Astrocyte (in vitro differentiated cells and primary cell): ENCODE measurements at regions not wholly inside any gene's neighbourhood (a gene's known extent, or its start where the extent isn't known, plus 50 kb on each side); places are given as distances from the start of the nearest gene placed in this dataset.

Source experiments
- DNase-seq: peaks from one replicate; pipeline ENCODE4 v3.0.0-alpha.2; 2010; ENCODE audit warnings: low read depth
- FAIRE-seq: peaks from 2 replicates; lab custom pipeline; 2011; peaks lifted over from hg19 to GRCh38; lab: Jason Lieb, UNC
- H2AFZ ChIP-seq: 2 replicates; pipeline ENCODE4 v1.6.0; 2012; ENCODE audit warnings: low read depth, low read length, inconsistent platforms
- H3K27ac ChIP-seq: 2 replicates; pipeline ENCODE4 v1.5.1; 2011; ENCODE audit warnings: low read depth, low read length, inconsistent platforms
- H3K27me3 ChIP-seq: 2 replicates; pipeline ENCODE4 v1.6.0; 2011; ENCODE audit warnings: low read length, inconsistent platforms; ENCODE audit not compliant: insufficient read depth
- H3K36me3 ChIP-seq: 2 replicates; pipeline ENCODE4 v1.5.1; 2011; ENCODE audit warnings: low read length, inconsistent platforms; ENCODE audit not compliant: insufficient read depth
- H3K4me1 ChIP-seq: 2 replicates; pipeline ENCODE4 v1.5.1; 2011; ENCODE audit warnings: low read length, inconsistent platforms; ENCODE audit not compliant: insufficient read depth
- H3K4me2 ChIP-seq: 2 replicates; pipeline ENCODE4 v1.6.0; 2012; ENCODE audit warnings: low read length, inconsistent platforms
- H3K4me3 ChIP-seq: 2 replicates; pipeline ENCODE4 v1.5.1; 2011; ENCODE audit warnings: low read depth, mild to moderate bottlenecking, low read length, inconsistent platforms; ENCODE audit not compliant: insufficient read depth
- H3K79me2 ChIP-seq: 2 replicates; pipeline ENCODE4 v1.6.0; 2012; ENCODE audit warnings: mild to moderate bottlenecking, low read length, inconsistent platforms; ENCODE audit not compliant: insufficient read depth
- H3K9ac ChIP-seq: 2 replicates; pipeline ENCODE4 v1.6.0; 2012; ENCODE audit warnings: mild to moderate bottlenecking, low read length, inconsistent platforms
- H3K9me3 ChIP-seq: 2 replicates; pipeline ENCODE4 v1.5.1; 2012; ENCODE audit warnings: low read depth, mild to moderate bottlenecking, low read length, inconsistent platforms; ENCODE audit not compliant: insufficient read depth
- H4K20me1 ChIP-seq: 2 replicates; pipeline ENCODE4 v1.6.0; 2012; ENCODE audit warnings: low read length, inconsistent platforms; ENCODE audit not compliant: insufficient read depth
- H3K27ac Mint-ChIP-seq: one replicate; pipeline ENCODE4 v1.8.0; 2021; ENCODE audit warnings: mild to moderate bottlenecking, mixed read lengths; ENCODE audit not compliant: unreplicated experiment
- H3K27me3 Mint-ChIP-seq: one replicate; pipeline ENCODE4 v1.8.0; 2021; ENCODE audit warnings: low read depth, mixed read lengths; ENCODE audit not compliant: unreplicated experiment
- H3K36me3 Mint-ChIP-seq: one replicate; pipeline ENCODE4 v1.8.0; 2021; ENCODE audit warnings: low read depth, mixed read lengths; ENCODE audit not compliant: unreplicated experiment
- H3K4me1 Mint-ChIP-seq: one replicate; pipeline ENCODE4 v1.8.0; 2021; ENCODE audit warnings: low read depth, mixed read lengths; ENCODE audit not compliant: unreplicated experiment
- H3K4me3 Mint-ChIP-seq: one replicate; pipeline ENCODE4 v1.8.0; 2021; ENCODE audit warnings: mild to moderate bottlenecking, moderate library complexity, mixed read lengths; ENCODE audit not compliant: unreplicated experiment
- H3K9me3 Mint-ChIP-seq: one replicate; pipeline ENCODE4 v1.8.0; 2021; ENCODE audit warnings: mild to moderate bottlenecking, mixed read lengths; ENCODE audit not compliant: unreplicated experiment
- EZH2 ChIP-seq: IDR thresholded peaks from 2 replicates; pipeline ENCODE4 v1.6.1; 2012; ENCODE audit warnings: mild to moderate bottlenecking, low read length, inconsistent platforms; ENCODE audit not compliant: insufficient read depth
- TF ChIP-seq, protein P1 (sequence below): IDR thresholded peaks from 2 replicates; pipeline ENCODE4 v1.5.1; 2011; ENCODE audit warnings: low read depth, mild to moderate bottlenecking, inconsistent platforms, low read length, moderate library complexity; ENCODE audit not compliant: insufficient read depth

DNA sequence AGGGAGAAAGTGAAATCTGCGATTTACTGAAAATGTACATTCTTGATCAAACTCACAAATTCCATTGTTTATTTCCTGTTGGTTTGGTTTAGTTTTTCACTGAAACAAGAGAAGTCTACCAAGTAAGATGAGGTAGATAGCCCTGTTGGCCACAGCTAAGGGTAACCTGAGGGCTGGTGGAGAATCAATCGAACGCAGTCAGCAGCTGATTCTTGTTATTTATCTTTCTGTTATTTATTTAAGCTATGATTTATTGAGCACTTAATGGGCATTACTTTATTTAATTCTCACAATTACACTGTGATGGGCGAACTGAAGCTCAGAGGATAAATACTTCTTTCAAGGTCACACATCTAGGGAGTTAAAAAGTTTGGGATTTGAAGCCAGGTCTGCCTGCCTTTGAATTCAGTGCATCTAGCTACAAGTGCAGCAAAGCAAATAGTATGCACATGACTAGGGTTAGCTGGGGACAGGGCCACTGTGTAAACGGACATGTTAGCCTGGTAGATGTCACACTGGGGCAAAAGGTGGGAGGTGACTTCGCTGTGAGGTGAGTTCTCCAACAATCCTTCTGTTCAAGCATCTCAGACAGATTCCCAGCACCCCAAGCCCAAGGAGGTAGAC lies 106.5 kb upstream of the GADD45A start:
- H4K20me1 ChIP-seq = no peaks in the 10 kb centered on the region
- DNase-seq = no peak
- H3K36me3 ChIP-seq = no peaks in the 10 kb centered on the region
- no peaks in the 10 kb centered on the region for H3K9me3 Mint-ChIP-seq
- no peak overlapping the region for H3K4me2 ChIP-seq
- no peak overlapping the region for H3K27ac ChIP-seq
- H3K79me2 ChIP-seq = no peaks in the 10 kb centered on the region
- no peak overlapping the region for H3K9ac ChIP-seq
- H3K27me3 ChIP-seq = no peaks in the 10 kb centered on the region
- no peak overlapping the region for H3K4me3 Mint-ChIP-seq
- no peak for TF ChIP-seq EZH2
- H3K4me3 ChIP-seq = no peak overlapping the region
- no peak for FAIRE-seq
- H3K27me3 Mint-ChIP-seq = no peaks in the 10 kb centered on the region
- peaks cover 4% of the 10 kb centered on the region for H3K4me1 ChIP-seq
- H3K4me1 Mint-ChIP-seq = peaks cover 5% of the 10 kb centered on the region
- no peak overlapping the region for H3K27ac Mint-ChIP-seq
- H3K9me3 ChIP-seq = no peaks in the 10 kb centered on the region
- no peaks in the 10 kb centered on the region for H3K36me3 Mint-ChIP-seq
- H2AFZ ChIP-seq = no peak overlapping the region

- no peak overlapping the region for H3K4me3 ChIP-seq
- H3K27me3 ChIP-seq = no peaks in the 10 kb centered on the region
- Mint-ChIP-seq H3K4me1 (peaks cover 6% of the 10 kb centered on the region), H3K9me3 (no peaks in the 10 kb centered on the region), H3K4me3 (no peak overlapping the region), H3K36me3 (no peaks in the 10 kb centered on the region), H3K27me3 (no peaks in the 10 kb centered on the region), H3K27ac (no peak overlapping the region)
- no peak overlapping the region for H2AFZ ChIP-seq
- no peak overlapping the region for H3K9ac ChIP-seq
- no peaks in the 10 kb centered on the region for H4K20me1 ChIP-seq
- no peak overlapping the region for H3K4me2 ChIP-seq
- H3K36me3 ChIP-seq = no peaks in the 10 kb centered on the region
- H3K79me2 ChIP-seq = no peaks in the 10 kb centered on the region
- TF ChIP-seq EZH2 = no peak
- TF ChIP-seq, protein P1, sequence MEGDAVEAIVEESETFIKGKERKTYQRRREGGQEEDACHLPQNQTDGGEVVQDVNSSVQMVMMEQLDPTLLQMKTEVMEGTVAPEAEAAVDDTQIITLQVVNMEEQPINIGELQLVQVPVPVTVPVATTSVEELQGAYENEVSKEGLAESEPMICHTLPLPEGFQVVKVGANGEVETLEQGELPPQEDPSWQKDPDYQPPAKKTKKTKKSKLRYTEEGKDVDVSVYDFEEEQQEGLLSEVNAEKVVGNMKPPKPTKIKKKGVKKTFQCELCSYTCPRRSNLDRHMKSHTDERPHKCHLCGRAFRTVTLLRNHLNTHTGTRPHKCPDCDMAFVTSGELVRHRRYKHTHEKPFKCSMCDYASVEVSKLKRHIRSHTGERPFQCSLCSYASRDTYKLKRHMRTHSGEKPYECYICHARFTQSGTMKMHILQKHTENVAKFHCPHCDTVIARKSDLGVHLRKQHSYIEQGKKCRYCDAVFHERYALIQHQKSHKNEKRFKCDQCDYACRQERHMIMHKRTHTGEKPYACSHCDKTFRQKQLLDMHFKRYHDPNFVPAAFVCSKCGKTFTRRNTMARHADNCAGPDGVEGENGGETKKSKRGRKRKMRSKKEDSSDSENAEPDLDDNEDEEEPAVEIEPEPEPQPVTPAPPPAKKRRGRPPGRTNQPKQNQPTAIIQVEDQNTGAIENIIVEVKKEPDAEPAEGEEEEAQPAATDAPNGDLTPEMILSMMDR = no peak
- DNase-seq (no peak), FAIRE-seq (no peak)
- no peaks in the 10 kb centered on the region for H3K9me3 ChIP-seq
- peaks cover 3% of the 10 kb centered on the region for H3K4me1 ChIP-seq
- no peak overlapping the region for H3K27ac ChIP-seq
Observed at GRCh38 chr1:67579623-67580394, 105.2 kb upstream of the GADD45A start.

DNA sequence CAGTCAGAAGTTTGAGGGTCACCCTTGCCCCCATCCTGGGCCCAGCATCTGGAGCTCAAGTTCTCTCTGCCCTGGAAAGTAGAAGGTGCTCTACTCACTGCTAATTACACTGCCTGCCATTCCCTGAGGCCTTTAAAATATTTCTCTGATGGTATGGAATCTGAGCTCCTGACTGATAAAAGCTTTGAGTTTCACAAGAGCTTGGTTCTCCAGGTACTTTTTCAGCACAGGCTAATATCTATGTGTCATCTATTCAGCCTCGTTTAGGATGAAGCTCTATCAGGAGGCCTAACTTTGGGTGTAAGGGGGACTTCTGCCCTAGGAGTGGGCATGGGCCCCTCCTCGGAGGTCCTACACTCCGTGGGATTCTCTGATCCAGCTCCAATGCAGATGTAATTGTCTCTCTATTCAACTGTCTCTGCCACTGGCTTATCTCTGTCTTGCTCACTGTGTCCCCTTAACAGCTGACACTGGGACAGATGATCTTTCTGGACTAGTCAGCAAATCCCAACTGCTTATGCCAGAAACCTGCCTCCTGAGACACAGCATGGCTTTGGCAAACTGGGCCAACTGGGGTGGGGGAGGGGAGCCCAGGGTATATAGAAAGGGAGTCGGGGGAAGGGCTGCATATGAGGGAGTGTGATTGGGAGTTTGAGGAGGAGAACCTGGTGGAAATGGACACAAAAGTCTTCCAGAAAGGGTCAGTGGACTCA lies 104.2 kb upstream of the GADD45A start:
- no peaks in the 10 kb centered on the region for H4K20me1 ChIP-seq
- H3K4me2 ChIP-seq = no peak overlapping the region
- H3K9ac ChIP-seq = no peak overlapping the region
- H3K4me3 ChIP-seq = no peak overlapping the region
- Mint-ChIP-seq H3K4me3 (no peak overlapping the region), H3K27me3 (no peaks in the 10 kb centered on the region), H3K27ac (no peak overlapping the region), H3K36me3 (no peaks in the 10 kb centered on the region), H3K9me3 (no peaks in the 10 kb centered on the region), H3K4me1 (peaks cover 5% of the 10 kb centered on the region)
- no peak for FAIRE-seq
- H3K27ac ChIP-seq = no peak overlapping the region
- H3K27me3 ChIP-seq = no peaks in the 10 kb centered on the region
- H2AFZ ChIP-seq = no peak overlapping the region
- no peaks in the 10 kb centered on the region for H3K79me2 ChIP-seq
- peaks cover 3% of the 10 kb centered on the region for H3K4me1 ChIP-seq
- H3K9me3 ChIP-seq = no peaks in the 10 kb centered on the region
- no peak for DNase-seq
- no peak for TF ChIP-seq EZH2
- TF ChIP-seq, protein P1 = no peak
- no peaks in the 10 kb centered on the region for H3K36me3 ChIP-seq
